CD4-positive, alpha-beta memory T cell (primary cell): ENCODE measurements at regions not wholly inside any gene's neighbourhood (a gene's known extent, or its start where the extent isn't known, plus 50 kb on each side); places are given as distances from the start of the nearest gene placed in this dataset.

Experiments used
- CTCF ChIA-PET: fragments of 350-600 bp; sonication (Branson Sonifier 250); formaldehyde crosslinking; loops from one replicate; lab custom pipeline; 2021; ENCODE audit warnings: inconsistent platforms; ENCODE audit not compliant: partially characterized antibody; lab: Charles Lee
- POLR2A ChIA-PET: fragments of 350-600 bp; sonication (Branson Sonifier 250); formaldehyde crosslinking; loops from one replicate; lab custom pipeline; 2021; ENCODE audit not compliant: partially characterized antibody; lab: Charles Lee
- DNase-seq, 5 donors: peaks; one replicate each; pipeline versions ENCODE4 v3.0.0 to v3.0.0-alpha.2; 2020 to 2022; ENCODE audit warnings: mixed read lengths in 1 of 5
- H3K27ac ChIP-seq: one replicate; pipeline ENCODE4 v1.7.0; 2013; ENCODE audit warnings: low read depth, low read length
- H3K27me3 ChIP-seq: 2 replicates; pipeline ENCODE4 v1.7.0; 2013; ENCODE audit warnings: mild to moderate bottlenecking, low read length, moderate library complexity; ENCODE audit not compliant: insufficient read depth
- H3K36me3 ChIP-seq: 2 replicates; pipeline ENCODE4 v1.7.0; 2013; ENCODE audit warnings: mild to moderate bottlenecking, low read length, moderate library complexity; ENCODE audit not compliant: insufficient read depth
- H3K4me1 ChIP-seq: 2 replicates; pipeline ENCODE4 v1.7.0; 2013; ENCODE audit warnings: mild to moderate bottlenecking, low read length, moderate library complexity; ENCODE audit not compliant: insufficient read depth
- H3K4me3 ChIP-seq, 2 donors: one replicate each; pipeline ENCODE4 v1.7.0; 2013; ENCODE audit warnings: low read length in 2 of 2, mild to moderate bottlenecking in 1 of 2
- H3K9me3 ChIP-seq, 2 donors: one replicate each; pipeline ENCODE4 v1.7.0; 2013; ENCODE audit warnings: low read length in 2 of 2, control low read depth in 1 of 2; ENCODE audit not compliant: control insufficient read depth in 1 of 2
- H3K27ac Mint-ChIP-seq, 7 donors: one replicate each; pipeline ENCODE4 v1.8.0; 2020 to 2021; ENCODE audit warnings: mixed read lengths in 7 of 7, mild to moderate bottlenecking in 6 of 7, inconsistent platforms in 3 of 7, moderate library complexity in 3 of 7
- H3K27me3 Mint-ChIP-seq, 2 donors: one replicate each; pipeline ENCODE4 v1.8.0; 2020 to 2021; ENCODE audit warnings: mixed read lengths in 2 of 2
- H3K36me3 Mint-ChIP-seq, 2 donors: one replicate each; pipeline ENCODE4 v1.8.0; 2020 to 2021; ENCODE audit warnings: mixed read lengths in 2 of 2, inconsistent platforms in 1 of 2, mild to moderate bottlenecking in 1 of 2
- H3K4me1 Mint-ChIP-seq, 4 donors: one replicate each; pipeline ENCODE4 v1.8.0; 2020 to 2021; ENCODE audit warnings: mixed read lengths in 4 of 4, mild to moderate bottlenecking in 1 of 4
- H3K4me3 Mint-ChIP-seq, 8 donors: one replicate each; pipeline ENCODE4 v1.8.0; 2020 to 2021; ENCODE audit warnings: mixed read lengths in 8 of 8, mild to moderate bottlenecking in 7 of 8, moderate library complexity in 6 of 8, inconsistent platforms in 3 of 8
- H3K9me3 Mint-ChIP-seq, 8 donors: one replicate each; pipeline ENCODE4 v1.8.0; 2020 to 2021; ENCODE audit warnings: mixed read lengths in 8 of 8, mild to moderate bottlenecking in 5 of 8, inconsistent platforms in 3 of 8, moderate library complexity in 1 of 8
- intact Hi-C: fragments of 100-400 bp; cut with micrococcal nuclease; formaldehyde crosslinking; loops from one replicate; pipeline ENCODE4 v1.15.1; 2023

- ChIA-PET POLR2A (no interaction called here), CTCF (no interaction called here)
- intact Hi-C loops, result no loop called here
- Histone ChIP-seq H3K27me3 (no peaks in the 10 kb centered on the region), H3K27ac (no peak overlapping the region), H3K9me3 (no peaks in the 10 kb centered on the region), H3K4me1 (no peaks in the 10 kb centered on the region), H3K4me3 (no peak overlapping the region), H3K36me3 (no peaks in the 10 kb centered on the region)
- peaks cover 0 to 9% (median 5%) of the 10 kb centered on the region in 8 donors for H3K9me3 Mint-ChIP-seq
- H3K4me1 Mint-ChIP-seq, result no peaks in the 10 kb centered on the region
- H3K27ac Mint-ChIP-seq, result no peak overlapping the region
- H3K27me3 Mint-ChIP-seq, result no peaks in the 10 kb centered on the region
- no peak overlapping the region for H3K4me3 Mint-ChIP-seq
- no peaks in the 10 kb centered on the region for H3K36me3 Mint-ChIP-seq
- no peak for DNase-seq
Observed at GRCh38 chr5:144822503-144822902, 651.8 kb downstream of the KCTD16 start.

GRCh38 chr5:144820278-144820677 is 649.6 kb downstream of the KCTD16 start:
- Histone ChIP-seq H3K4me1 (no peaks in the 10 kb centered on the region), H3K27ac (no peak overlapping the region), H3K36me3 (no peaks in the 10 kb centered on the region), H3K9me3 (no peaks in the 10 kb centered on the region), H3K4me3 (no peak overlapping the region), H3K27me3 (no peaks in the 10 kb centered on the region)
- H3K27ac Mint-ChIP-seq, result no peak overlapping the region
- peaks cover 0 to 9% (median 5%) of the 10 kb centered on the region in 8 donors for H3K9me3 Mint-ChIP-seq
- no peak overlapping the region for H3K4me3 Mint-ChIP-seq
- ChIA-PET CTCF (no interaction called here), POLR2A (no interaction called here)
- no peak for DNase-seq
- H3K36me3 Mint-ChIP-seq, result no peaks in the 10 kb centered on the region
- intact Hi-C loops, result no loop called here
- H3K27me3 Mint-ChIP-seq, result no peaks in the 10 kb centered on the region
- H3K4me1 Mint-ChIP-seq, result no peaks in the 10 kb centered on the region

GRCh38 chr5:144815131-144815530 is 644.5 kb downstream of the KCTD16 start:
- intact Hi-C loops, result no loop called here
- CTCF ChIA-PET, result no interaction called here
- H3K4me3 Mint-ChIP-seq, result no peak overlapping the region

GRCh38 chr5:144812763-144813162 is 642.1 kb downstream of the KCTD16 start:
- Histone ChIP-seq H3K4me3 (no peak overlapping the region), H3K36me3 (no peaks in the 10 kb centered on the region), H3K9me3 (no peaks in the 10 kb centered on the region), H3K4me1 (no peaks in the 10 kb centered on the region), H3K27ac (no peak overlapping the region), H3K27me3 (no peaks in the 10 kb centered on the region)
- no peak overlapping the region for H3K4me3 Mint-ChIP-seq
- peaks cover 0 to 13% (median 4%) of the 10 kb centered on the region in 8 donors for H3K9me3 Mint-ChIP-seq
- ChIA-PET POLR2A (no interaction called here), CTCF (no interaction called here)
- no peak overlapping the region for H3K27ac Mint-ChIP-seq
- no peaks in the 10 kb centered on the region for H3K27me3 Mint-ChIP-seq
- intact Hi-C loops, result no loop called here
- no peaks in the 10 kb centered on the region for H3K4me1 Mint-ChIP-seq
- H3K36me3 Mint-ChIP-seq, result no peaks in the 10 kb centered on the region
- DNase-seq, result no peak

More at GRCh38 chr5:144815131-144815530, 644.5 kb downstream of the KCTD16 start:
- POLR2A ChIA-PET, result no interaction called here
- Histone ChIP-seq H3K36me3 (no peaks in the 10 kb centered on the region), H3K4me1 (no peaks in the 10 kb centered on the region), H3K27me3 (no peaks in the 10 kb centered on the region), H3K4me3 (no peak overlapping the region), H3K27ac (no peak overlapping the region), H3K9me3 (no peaks in the 10 kb centered on the region)
- peaks cover 0 to 3% (median 2%) of the 10 kb centered on the region in 8 donors for H3K9me3 Mint-ChIP-seq
- no peak for DNase-seq
- H3K36me3 Mint-ChIP-seq, result no peaks in the 10 kb centered on the region
- H3K27ac Mint-ChIP-seq, result no peak overlapping the region
- no peaks in the 10 kb centered on the region for H3K27me3 Mint-ChIP-seq
- H3K4me1 Mint-ChIP-seq, result no peaks in the 10 kb centered on the region

- Mint-ChIP-seq H3K27ac (no peak overlapping the region), H3K4me3 (no peak overlapping the region), H3K27me3 (no peaks in the 10 kb centered on the region), H3K4me1 (no peaks in the 10 kb centered on the region), H3K36me3 (no peaks in the 10 kb centered on the region), H3K9me3 (peaks cover 0 to 2% (median 0%) of the 10 kb centered on the region in 8 donors)
- no peaks in the 10 kb centered on the region for H3K4me1 ChIP-seq
- H3K27ac ChIP-seq, result no peak overlapping the region
- H3K4me3 ChIP-seq, result no peak overlapping the region
- H3K9me3 ChIP-seq, result no peaks in the 10 kb centered on the region
- no peaks in the 10 kb centered on the region for H3K27me3 ChIP-seq
- ChIA-PET POLR2A (no interaction called here), CTCF (no interaction called here)
- H3K36me3 ChIP-seq, result no peaks in the 10 kb centered on the region
- intact Hi-C loops, result no loop called here
- DNase-seq, result no peak
Observed at GRCh38 chr5:144800169-144800568, 629.5 kb downstream of the KCTD16 start.

GRCh38 chr5:144798595-144798994 is 627.9 kb downstream of the KCTD16 start:
- Mint-ChIP-seq H3K27ac (no peak overlapping the region), H3K9me3 (peaks cover 0 to 10% (median 2%) of the 10 kb centered on the region in 8 donors), H3K4me1 (no peaks in the 10 kb centered on the region), H3K27me3 (no peaks in the 10 kb centered on the region), H3K4me3 (no peak overlapping the region), H3K36me3 (no peaks in the 10 kb centered on the region)
- ChIA-PET POLR2A (no interaction called here), CTCF (no interaction called here)
- Histone ChIP-seq H3K4me3 (no peak overlapping the region), H3K27ac (no peak overlapping the region), H3K36me3 (no peaks in the 10 kb centered on the region), H3K27me3 (no peaks in the 10 kb centered on the region), H3K4me1 (no peaks in the 10 kb centered on the region), H3K9me3 (no peaks in the 10 kb centered on the region)
- DNase-seq, result no peak
- intact Hi-C loops, result no loop called here

- CTCF ChIA-PET, result no interaction called here
- no peak for DNase-seq
- POLR2A ChIA-PET, result no interaction called here
- intact Hi-C loops, result no loop called here
- no peaks in the 10 kb centered on the region for H3K27me3 Mint-ChIP-seq
- H3K4me1 Mint-ChIP-seq, result no peaks in the 10 kb centered on the region
- no peaks in the 10 kb centered on the region for H3K36me3 Mint-ChIP-seq
- Histone ChIP-seq H3K4me3 (no peak overlapping the region), H3K4me1 (no peaks in the 10 kb centered on the region), H3K27ac (no peak overlapping the region), H3K36me3 (no peaks in the 10 kb centered on the region), H3K27me3 (no peaks in the 10 kb centered on the region), H3K9me3 (peaks cover 0 to 3% of the 10 kb centered on the region in 2 donors)
- no peak overlapping the region for H3K4me3 Mint-ChIP-seq
- peaks cover 0 to 15% (median 5%) of the 10 kb centered on the region in 8 donors for H3K9me3 Mint-ChIP-seq
- H3K27ac Mint-ChIP-seq, result no peak overlapping the region
Observed at GRCh38 chr5:144794922-144795321, 624.2 kb downstream of the KCTD16 start.

GRCh38 chr5:144788556-144788955 is 617.9 kb downstream of the KCTD16 start:
- peaks cover 0 to 3% of the 10 kb centered on the region in 2 donors for H3K9me3 ChIP-seq
- H3K27me3 Mint-ChIP-seq, result no peaks in the 10 kb centered on the region
- no peak overlapping the region for H3K27ac ChIP-seq
- H3K27ac Mint-ChIP-seq, result no peak overlapping the region
- no peak overlapping the region for H3K4me3 ChIP-seq
- POLR2A ChIA-PET, result no interaction called here
- no peaks in the 10 kb centered on the region for H3K4me1 ChIP-seq
- H3K9me3 Mint-ChIP-seq, result peaks cover 0 to 12% (median 4%) of the 10 kb centered on the region in 8 donors
- no peaks in the 10 kb centered on the region for H3K36me3 ChIP-seq
- H3K4me1 Mint-ChIP-seq, result no peaks in the 10 kb centered on the region
- no peaks in the 10 kb centered on the region for H3K36me3 Mint-ChIP-seq
- intact Hi-C loops, result no loop called here
- CTCF ChIA-PET, result no interaction called here
- H3K4me3 Mint-ChIP-seq, result no peak overlapping the region
- no peak for DNase-seq
- H3K27me3 ChIP-seq, result no peaks in the 10 kb centered on the region
